Activated T-helper 17 cell treated with anti-CD3 and anti-CD28 coated beads, Interleukin-2, amount 50 U/mL, for 72 hours (primary cell): ENCODE measurements at regions not wholly inside any gene's neighbourhood (a gene's known extent, or its start where the extent isn't known, plus 50 kb on each side); places are given as distances from the start of the nearest gene placed in this dataset.
"Not testable (repeated sequence)": the region's sequence is repeated elsewhere in the genome, so short reads cannot be mapped to it uniquely, and the experiment has no call there.

ENCODE experiments used
- ATAC-seq: fragments of 150-1000 bp; cut with Tn5 transposase; replicated peaks from 2 replicates; pipeline ENCODE4 v1.10.0; 2021; ENCODE audit warnings: mild to moderate bottlenecking, moderate library complexity
- H3K27ac Mint-ChIP-seq: one replicate; pipeline ENCODE4 v1.8.0; 2022; ENCODE audit warnings: mixed read lengths
- H3K27me3 Mint-ChIP-seq: one replicate; pipeline ENCODE4 v1.8.0; 2022; ENCODE audit warnings: mixed read lengths
- H3K36me3 Mint-ChIP-seq: one replicate; pipeline ENCODE4 v1.8.0; 2022; ENCODE audit warnings: low read depth, mild to moderate bottlenecking, mixed read lengths
- H3K4me1 Mint-ChIP-seq: one replicate; pipeline ENCODE4 v1.8.0; 2022; ENCODE audit warnings: mixed read lengths
- H3K4me3 Mint-ChIP-seq: one replicate; pipeline ENCODE4 v1.8.0; 2022; ENCODE audit warnings: mild to moderate bottlenecking, mixed read lengths
- H3K9me3 Mint-ChIP-seq: one replicate; pipeline ENCODE4 v1.8.0; 2022; ENCODE audit warnings: mixed read lengths

DNA sequence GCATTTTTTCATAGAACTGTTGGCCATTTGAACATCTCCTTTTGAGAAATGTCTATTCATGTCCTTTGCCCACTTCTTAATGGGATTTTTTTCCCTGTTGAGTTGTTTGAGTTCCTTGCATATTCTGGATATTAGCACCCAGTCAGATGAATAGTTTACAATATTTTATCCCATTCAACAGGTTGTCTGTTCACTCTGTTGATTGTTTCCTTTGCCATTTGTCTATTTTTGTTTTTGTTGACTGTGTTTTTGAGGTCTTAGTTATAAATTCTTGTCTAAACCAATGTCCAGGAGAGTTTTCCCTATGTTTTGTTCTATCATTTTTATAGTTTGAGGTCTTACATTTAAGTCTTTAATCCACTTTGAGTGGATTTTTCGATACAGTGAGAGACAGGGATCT is 139.0 kb upstream of the TNPO1 start:
- Mint-ChIP-seq H3K27ac (no peak overlapping the region), H3K4me1 (no peaks in the 10 kb centered on the region), H3K4me3 (no peak overlapping the region), H3K36me3 (no peaks in the 10 kb centered on the region), H3K27me3 (peaks cover 20% of the 10 kb centered on the region), H3K9me3 (no peaks in the 10 kb centered on the region)
- ATAC-seq: no peak

DNA sequence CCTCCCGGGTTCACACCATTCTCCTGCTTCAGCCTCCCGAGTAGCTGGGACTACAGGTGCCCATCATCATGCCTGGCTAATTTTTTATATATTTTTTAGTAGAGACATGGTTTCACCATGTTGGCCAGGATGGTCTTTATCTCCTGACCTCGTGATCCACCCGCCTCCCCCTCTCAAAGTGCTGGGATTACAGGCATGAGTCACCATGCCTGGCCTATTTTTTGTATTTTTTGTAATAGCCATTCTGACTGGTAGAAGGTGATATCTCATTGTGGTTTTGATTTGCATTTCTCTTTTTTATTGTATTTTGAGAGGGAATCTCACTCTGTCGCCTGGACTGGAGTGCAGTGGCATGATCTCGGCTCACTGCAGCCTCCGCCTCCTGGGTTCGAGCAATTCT is 139.6 kb upstream of the TNPO1 start:
- H3K36me3 Mint-ChIP-seq, H3K9me3 Mint-ChIP-seq, H3K4me1 Mint-ChIP-seq, H3K27ac Mint-ChIP-seq, H3K4me3 Mint-ChIP-seq, ATAC-seq: not testable (repeated sequence)
- peaks cover 14% of the 10 kb centered on the region for H3K27me3 Mint-ChIP-seq

DNA sequence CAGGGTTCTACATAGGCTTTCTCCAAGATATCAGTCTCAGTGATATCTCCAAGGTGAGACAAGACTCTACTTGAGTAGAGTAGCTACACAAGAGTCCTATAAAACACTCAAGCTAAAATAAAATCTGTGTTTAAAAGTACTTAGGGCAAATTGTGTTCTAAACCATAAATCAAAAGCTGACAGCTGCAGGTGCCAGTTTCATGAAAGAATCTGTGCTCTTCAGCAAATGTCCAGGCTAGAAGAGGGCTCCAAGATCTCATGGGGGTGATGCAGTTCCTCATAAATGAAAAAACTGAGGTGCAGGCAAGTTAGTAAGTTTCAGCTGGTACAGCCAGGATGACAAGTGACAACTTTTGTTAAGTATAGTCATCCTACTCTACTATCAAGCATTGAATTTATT is 142.8 kb upstream of the TNPO1 start:
- no peak for ATAC-seq
- no peak overlapping the region for H3K4me3 Mint-ChIP-seq
- H3K36me3 Mint-ChIP-seq: no peaks in the 10 kb centered on the region
- H3K27me3 Mint-ChIP-seq: peaks cover 1% of the 10 kb centered on the region
- no peak overlapping the region for H3K27ac Mint-ChIP-seq
- H3K4me1 Mint-ChIP-seq: no peaks in the 10 kb centered on the region
- no peaks in the 10 kb centered on the region for H3K9me3 Mint-ChIP-seq

DNA sequence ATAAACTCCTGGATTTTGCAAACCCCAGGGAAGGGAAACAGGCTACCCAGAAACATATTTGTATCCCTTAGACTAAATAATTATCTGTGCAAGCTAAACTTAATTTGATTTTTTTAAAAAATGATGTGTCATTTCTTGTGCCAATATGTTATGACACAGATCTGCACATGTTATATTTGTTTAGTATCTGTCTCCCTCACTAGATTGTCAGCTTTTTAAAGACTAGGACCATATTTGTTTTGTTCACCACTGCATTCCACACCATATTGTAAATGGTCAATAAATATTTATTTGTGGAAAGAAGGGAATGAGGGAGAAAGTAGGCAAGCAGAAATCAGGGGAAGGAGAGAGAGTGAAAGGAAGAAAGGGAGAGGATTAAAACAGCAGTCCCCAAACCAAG is 143.3 kb upstream of the TNPO1 start:
- Mint-ChIP-seq H3K27me3 (peaks cover 5% of the 10 kb centered on the region), H3K27ac (no peak overlapping the region), H3K36me3 (no peaks in the 10 kb centered on the region), H3K4me1 (no peaks in the 10 kb centered on the region), H3K4me3 (no peak overlapping the region), H3K9me3 (no peaks in the 10 kb centered on the region)
- ATAC-seq: no peak

DNA sequence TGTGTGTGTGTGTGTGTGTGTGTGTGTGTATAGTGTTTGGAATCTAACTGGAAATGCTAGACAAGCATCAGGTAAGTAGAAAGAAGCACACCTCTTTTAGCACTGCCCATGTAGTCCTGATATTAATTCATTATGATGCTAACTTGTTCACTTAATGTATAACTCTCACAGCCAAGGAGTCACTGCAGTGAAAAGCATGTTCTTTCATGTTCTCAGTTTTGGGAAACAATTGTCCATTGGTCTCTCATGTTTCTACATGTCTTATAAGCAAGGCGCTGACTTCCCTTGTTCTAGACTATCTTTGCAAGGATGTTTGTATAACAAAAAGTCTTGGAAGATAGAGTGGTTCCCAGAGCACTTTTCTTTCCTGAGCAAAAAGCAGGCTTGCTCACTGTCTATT is 148.8 kb upstream of the TNPO1 start:
- H3K27ac Mint-ChIP-seq: no peak overlapping the region
- peaks cover 18% of the 10 kb centered on the region for H3K27me3 Mint-ChIP-seq
- H3K4me1 Mint-ChIP-seq: no peaks in the 10 kb centered on the region
- H3K9me3 Mint-ChIP-seq: no peaks in the 10 kb centered on the region
- no peaks in the 10 kb centered on the region for H3K36me3 Mint-ChIP-seq
- ATAC-seq: no peak
- H3K4me3 Mint-ChIP-seq: no peak overlapping the region

DNA sequence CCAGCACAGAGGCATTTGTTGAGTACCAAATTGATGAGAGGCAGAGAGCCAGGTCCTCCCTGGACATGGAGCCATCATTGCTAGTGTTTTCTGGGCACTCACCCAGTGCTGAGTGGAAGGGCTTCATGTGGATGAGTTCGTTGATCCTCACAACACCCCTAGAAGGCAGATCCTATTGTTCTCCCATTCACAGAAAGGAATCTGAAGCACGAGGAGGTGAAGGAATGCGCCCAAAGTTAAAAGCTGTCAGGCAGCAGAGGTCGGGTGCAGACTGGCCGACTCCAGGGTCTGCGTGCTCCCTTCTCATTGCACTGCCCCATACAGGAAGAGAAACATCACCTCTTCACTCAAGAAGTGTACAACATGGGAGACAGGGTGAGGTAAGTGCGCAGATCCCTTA is 153.5 kb upstream of the TNPO1 start:
- Mint-ChIP-seq H3K27me3 (peaks cover 18% of the 10 kb centered on the region), H3K4me1 (no peaks in the 10 kb centered on the region), H3K36me3 (no peaks in the 10 kb centered on the region), H3K27ac (no peak overlapping the region), H3K4me3 (no peak overlapping the region), H3K9me3 (no peaks in the 10 kb centered on the region)
- ATAC-seq: no peak

DNA sequence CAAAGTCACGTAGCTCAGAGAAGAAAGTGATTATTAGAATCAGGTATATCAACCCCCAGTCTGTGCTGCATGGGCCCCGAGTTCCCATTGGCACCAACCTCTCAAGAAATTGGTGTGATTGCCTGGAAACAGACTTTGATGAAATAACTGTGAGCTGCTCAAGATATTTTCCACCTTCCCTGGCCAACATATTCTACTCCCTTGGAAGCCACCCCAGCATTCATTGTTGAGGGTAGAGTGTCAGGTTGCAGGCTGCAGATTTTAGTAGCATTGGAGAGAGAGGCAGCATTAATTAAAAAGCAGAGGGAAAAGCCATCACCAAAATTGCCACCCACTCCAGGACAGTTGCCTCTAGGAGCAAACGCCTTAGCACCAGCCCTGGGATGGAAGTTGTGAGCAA is 154.2 kb upstream of the TNPO1 start:
- no peak for ATAC-seq
- Mint-ChIP-seq H3K27ac (no peak overlapping the region), H3K4me1 (no peaks in the 10 kb centered on the region), H3K27me3 (peaks cover 18% of the 10 kb centered on the region), H3K4me3 (no peak overlapping the region), H3K9me3 (no peaks in the 10 kb centered on the region), H3K36me3 (no peaks in the 10 kb centered on the region)

DNA sequence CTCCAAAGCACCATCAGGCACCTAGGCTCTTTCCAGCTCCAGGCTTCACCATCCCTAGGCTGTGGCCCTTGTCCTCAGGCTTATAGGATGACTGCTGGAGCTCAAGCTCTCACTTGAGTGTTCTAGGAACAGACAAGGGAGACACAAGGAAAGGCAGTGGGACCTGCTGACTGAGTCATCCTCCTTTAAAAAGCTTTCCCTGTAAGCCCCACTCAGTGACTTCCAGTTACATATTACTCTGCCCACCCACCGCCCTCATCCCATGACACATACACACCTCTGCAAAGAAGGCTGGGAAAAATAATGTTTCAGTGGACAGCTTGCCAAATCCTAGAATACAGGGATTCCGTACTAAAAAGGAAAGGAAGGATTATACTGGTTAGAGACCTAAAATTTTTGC is 154.2 kb upstream of the ZNF366 start:
- Mint-ChIP-seq H3K27ac (no peak overlapping the region), H3K27me3 (peaks cover 15% of the 10 kb centered on the region), H3K4me3 (no peak overlapping the region), H3K36me3 (no peaks in the 10 kb centered on the region), H3K4me1 (no peaks in the 10 kb centered on the region), H3K9me3 (no peaks in the 10 kb centered on the region)
- no peak for ATAC-seq

DNA sequence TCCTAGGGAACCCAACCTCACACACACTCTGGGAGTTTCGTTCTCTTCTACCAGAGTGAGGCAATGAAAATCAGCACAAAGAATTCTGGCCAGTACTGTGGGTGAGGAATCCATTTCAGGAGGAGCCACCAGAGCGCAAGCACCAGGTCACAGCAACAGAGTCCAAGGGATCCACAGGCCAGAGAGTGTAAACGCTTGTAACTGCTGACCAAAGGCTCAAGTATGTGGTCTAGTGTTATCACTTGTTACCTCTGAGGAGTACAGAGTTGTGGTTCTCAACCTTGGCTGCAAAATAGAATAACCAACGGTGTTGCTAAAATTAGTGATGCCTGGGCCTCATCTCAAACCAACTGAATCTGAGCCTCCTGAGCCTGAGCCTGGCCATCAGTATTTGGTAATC is 152.5 kb upstream of the ZNF366 start:
- no peak overlapping the region for H3K4me3 Mint-ChIP-seq
- ATAC-seq: no peak
- peaks cover 11% of the 10 kb centered on the region for H3K27me3 Mint-ChIP-seq
- no peaks in the 10 kb centered on the region for H3K36me3 Mint-ChIP-seq
- H3K27ac Mint-ChIP-seq: no peak overlapping the region
- no peaks in the 10 kb centered on the region for H3K9me3 Mint-ChIP-seq
- no peaks in the 10 kb centered on the region for H3K4me1 Mint-ChIP-seq

DNA sequence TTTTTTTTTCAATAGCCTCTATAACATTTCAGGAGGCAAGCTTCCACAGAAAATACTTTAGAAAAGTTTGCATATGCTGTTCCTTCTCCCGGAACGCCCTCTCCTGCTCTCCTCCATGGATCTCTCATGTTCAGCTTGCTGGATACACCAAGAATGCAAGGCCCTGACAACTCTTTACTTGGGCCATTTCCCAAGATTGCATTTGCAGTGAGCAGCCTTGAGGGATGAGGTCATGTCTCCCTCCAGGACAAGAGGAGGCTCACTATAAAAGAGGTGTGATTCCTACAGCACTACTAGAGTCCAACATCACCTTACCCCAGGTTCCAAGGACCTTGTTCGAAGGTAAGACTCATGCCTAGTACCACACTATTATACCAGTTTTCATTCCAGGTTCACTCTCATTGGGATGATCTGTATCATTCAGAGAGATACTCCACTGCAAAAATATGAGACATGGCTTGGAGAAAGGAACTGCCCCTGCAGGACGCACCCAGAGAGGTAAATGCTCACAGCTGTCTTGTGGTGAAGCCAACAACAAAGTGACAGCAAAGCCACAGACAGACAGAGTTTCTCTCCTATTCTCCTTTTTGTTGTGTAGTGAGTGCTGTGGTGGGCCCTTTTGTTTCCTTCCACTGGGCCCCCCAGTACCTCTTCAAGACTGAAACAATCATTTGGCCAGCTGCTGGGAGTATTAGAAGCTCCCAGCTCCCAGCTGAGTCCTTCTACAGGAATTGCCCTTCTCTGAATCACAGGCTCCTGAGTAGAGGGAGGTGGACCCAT is 151.7 kb upstream of the ZNF366 start:
- Mint-ChIP-seq H3K4me3 (no peak overlapping the region), H3K4me1 (no peaks in the 10 kb centered on the region), H3K27ac (no peak overlapping the region), H3K27me3 (peaks cover 11% of the 10 kb centered on the region), H3K9me3 (no peaks in the 10 kb centered on the region), H3K36me3 (no peaks in the 10 kb centered on the region)
- ATAC-seq: no peak

DNA sequence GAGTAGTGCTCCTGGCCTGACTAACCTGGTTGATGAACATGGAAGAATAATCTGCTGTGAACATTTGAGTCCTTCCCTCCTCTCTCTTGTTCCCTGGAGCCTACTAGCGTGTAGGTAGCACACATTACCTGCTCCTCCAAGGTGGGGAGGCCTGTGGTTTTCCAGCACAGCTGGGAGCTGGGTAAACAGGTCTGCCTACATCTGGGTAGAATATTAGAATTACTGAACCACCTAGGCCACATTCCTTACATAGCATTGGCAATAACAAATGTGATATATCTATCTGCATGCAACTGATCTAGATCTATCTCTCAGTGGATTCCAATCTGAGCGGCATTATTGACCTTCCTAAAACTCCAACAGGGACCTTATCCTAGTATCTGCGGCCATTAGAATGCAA is 151.0 kb upstream of the ZNF366 start:
- H3K4me1 Mint-ChIP-seq: no peaks in the 10 kb centered on the region

DNA sequence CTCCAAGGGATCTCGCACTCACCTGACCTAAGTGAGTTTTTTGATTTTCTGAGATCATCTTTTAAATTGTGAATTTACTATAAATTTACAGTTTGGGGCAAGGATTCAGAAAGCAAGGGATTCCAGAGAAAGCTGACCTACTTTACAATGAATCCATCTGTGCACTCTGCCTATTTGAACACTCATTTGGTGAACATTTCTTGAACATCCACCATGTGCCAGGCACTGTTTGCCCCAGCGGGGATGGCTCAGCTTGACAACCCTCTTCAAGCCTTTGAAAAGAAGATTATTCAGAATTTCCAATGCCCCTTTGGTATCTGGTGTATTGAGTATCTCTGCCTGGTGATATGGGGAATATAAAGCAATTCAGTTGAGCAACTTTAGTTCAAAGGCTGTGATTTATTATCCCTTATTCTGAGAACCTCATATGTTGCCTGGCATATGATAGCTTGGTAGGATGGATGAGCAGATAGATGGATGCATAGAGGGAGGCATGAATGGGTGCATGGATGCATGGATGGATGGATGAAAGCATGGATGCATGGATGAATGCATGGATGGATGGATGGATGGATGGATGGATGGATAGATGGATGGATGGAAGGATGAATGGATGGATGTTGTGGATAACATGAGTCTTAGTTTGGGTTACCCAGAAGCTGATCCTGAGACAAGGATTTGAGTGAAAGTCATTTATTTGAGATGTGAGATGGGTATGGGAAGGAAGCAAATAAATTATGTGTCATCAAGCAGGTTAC is 149.7 kb upstream of the ZNF366 start:
- H3K27ac Mint-ChIP-seq: no peak overlapping the region
- H3K4me1 Mint-ChIP-seq: no peaks in the 10 kb centered on the region
- no peak for ATAC-seq
- no peak overlapping the region for H3K4me3 Mint-ChIP-seq
- peaks cover 7% of the 10 kb centered on the region for H3K27me3 Mint-ChIP-seq
- H3K9me3 Mint-ChIP-seq: no peaks in the 10 kb centered on the region
- no peaks in the 10 kb centered on the region for H3K36me3 Mint-ChIP-seq

More for the DNA sequence above, 151.0 kb upstream of the ZNF366 start:
- H3K9me3 Mint-ChIP-seq: no peaks in the 10 kb centered on the region
- H3K4me3 Mint-ChIP-seq: no peak overlapping the region
- no peak overlapping the region for H3K27ac Mint-ChIP-seq
- H3K36me3 Mint-ChIP-seq: no peaks in the 10 kb centered on the region
- ATAC-seq: no peak
- H3K27me3 Mint-ChIP-seq: peaks cover 11% of the 10 kb centered on the region

DNA sequence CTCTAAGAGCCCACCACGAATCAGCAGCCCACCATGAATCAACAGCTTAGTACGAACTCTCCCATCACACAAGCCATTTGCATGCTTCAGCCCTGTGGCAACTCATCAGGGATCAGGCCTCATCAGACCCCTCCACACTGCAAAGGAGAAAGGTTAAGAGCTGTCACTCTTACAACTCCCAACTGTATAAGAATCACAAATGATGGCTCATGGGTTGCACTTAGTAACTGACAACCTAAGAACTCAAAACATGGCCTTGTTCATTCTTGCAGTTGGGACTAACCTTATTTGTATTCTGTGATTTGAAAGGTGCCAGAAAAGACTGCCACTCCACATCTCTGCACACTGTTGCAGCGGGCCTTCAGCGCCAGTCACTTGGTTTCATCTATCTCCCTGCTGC is 149.1 kb upstream of the ZNF366 start:
- H3K9me3 Mint-ChIP-seq: no peaks in the 10 kb centered on the region
- H3K27me3 Mint-ChIP-seq: peaks cover 7% of the 10 kb centered on the region

DNA sequence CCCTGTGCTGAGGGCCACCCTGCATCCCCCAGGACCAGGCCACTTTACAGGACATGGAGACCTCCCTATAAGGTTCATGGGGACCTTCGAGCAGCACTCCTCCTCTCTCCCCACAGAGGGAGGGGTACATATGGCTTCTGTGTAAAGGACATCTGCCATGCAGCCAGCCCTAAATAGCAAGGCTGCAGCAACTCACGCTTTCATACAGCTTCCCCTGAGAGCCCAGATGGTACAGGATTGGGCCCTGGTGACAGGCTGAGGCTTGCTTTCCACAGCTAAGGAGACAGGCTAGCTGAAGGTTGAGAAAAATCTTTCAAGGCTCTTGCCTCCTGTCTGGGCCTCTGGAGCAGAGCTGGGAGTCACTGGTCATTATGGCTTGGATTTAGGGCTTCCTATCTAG is 147.0 kb upstream of the ZNF366 start:
- no peaks in the 10 kb centered on the region for H3K36me3 Mint-ChIP-seq
- no peak overlapping the region for H3K4me3 Mint-ChIP-seq
- H3K4me1 Mint-ChIP-seq: no peaks in the 10 kb centered on the region
- no peak overlapping the region for H3K27ac Mint-ChIP-seq
- H3K27me3 Mint-ChIP-seq: peaks cover 9% of the 10 kb centered on the region
- ATAC-seq: no peak
- no peaks in the 10 kb centered on the region for H3K9me3 Mint-ChIP-seq

More for the DNA sequence above, 149.1 kb upstream of the ZNF366 start:
- Mint-ChIP-seq H3K4me1 (no peaks in the 10 kb centered on the region), H3K4me3 (no peak overlapping the region), H3K27ac (no peak overlapping the region), H3K36me3 (no peaks in the 10 kb centered on the region)
- ATAC-seq: no peak

DNA sequence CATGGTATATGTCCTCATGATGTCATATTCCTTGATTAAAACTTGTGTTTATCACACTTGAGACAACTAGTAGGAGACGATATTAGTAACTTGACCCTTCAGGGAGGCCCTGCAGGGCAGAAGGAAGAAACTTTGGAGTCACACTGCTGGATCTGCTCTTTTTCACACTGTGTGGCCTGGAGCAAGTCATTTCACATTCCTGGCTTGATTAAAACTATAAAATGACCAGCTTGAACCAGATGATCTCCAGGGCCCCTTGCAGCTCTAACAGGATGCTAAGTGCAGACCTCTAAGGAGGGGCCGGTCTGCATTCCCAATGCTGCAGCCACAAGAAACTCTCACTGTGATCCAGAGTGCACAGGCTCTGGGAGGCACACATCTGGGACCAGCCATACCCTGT is 146.4 kb upstream of the ZNF366 start:
- Mint-ChIP-seq H3K27me3 (peaks cover 9% of the 10 kb centered on the region), H3K9me3 (no peaks in the 10 kb centered on the region), H3K36me3 (no peaks in the 10 kb centered on the region), H3K4me1 (no peaks in the 10 kb centered on the region), H3K4me3 (no peak overlapping the region), H3K27ac (no peak overlapping the region)
- no peak for ATAC-seq
